Suprapubic skin (tissue), 4 donors: ENCODE measurements at regions not wholly inside any gene's neighbourhood (a gene's known extent, or its start where the extent isn't known, plus 50 kb on each side); places are given as distances from the start of the nearest gene placed in this dataset.

Source experiments
- EP300 ChIP-seq: sonication (generic); formaldehyde crosslinking; IDR thresholded peaks from one replicate; pipeline ENCODE4 v1.6.1; 2017; ENCODE audit warnings: antibody characterized with exemption
- POLR2A ChIP-seq, 2 donors: fragments of 450-650 bp; IDR thresholded peaks; one replicate each; pipeline ENCODE4 v1.6.1; 2017; ENCODE audit warnings: antibody characterized with exemption in 2 of 2, mild to moderate bottlenecking in 2 of 2, moderate library complexity in 2 of 2
- POLR2AphosphoS5 ChIP-seq, 3 donors: sonication (generic); formaldehyde crosslinking; IDR thresholded peaks; one replicate each; pipeline ENCODE4 v1.6.1; 2017; ENCODE audit warnings: antibody characterized with exemption in 3 of 3
- TF ChIP-seq, protein P1 (sequence below), 2 donors: fragments of 200-600 bp in 1 of 2; fragments of 450-650 bp in 1 of 2; sonication (generic) in 1 of 2; IDR thresholded peaks; one replicate each; pipeline ENCODE4 v1.5.1; 2016 to 2019; ENCODE audit warnings: antibody characterized with exemption in 2 of 2, mild to moderate bottlenecking in 1 of 2, moderate library complexity in 1 of 2

- TF ChIP-seq, protein P1, sequence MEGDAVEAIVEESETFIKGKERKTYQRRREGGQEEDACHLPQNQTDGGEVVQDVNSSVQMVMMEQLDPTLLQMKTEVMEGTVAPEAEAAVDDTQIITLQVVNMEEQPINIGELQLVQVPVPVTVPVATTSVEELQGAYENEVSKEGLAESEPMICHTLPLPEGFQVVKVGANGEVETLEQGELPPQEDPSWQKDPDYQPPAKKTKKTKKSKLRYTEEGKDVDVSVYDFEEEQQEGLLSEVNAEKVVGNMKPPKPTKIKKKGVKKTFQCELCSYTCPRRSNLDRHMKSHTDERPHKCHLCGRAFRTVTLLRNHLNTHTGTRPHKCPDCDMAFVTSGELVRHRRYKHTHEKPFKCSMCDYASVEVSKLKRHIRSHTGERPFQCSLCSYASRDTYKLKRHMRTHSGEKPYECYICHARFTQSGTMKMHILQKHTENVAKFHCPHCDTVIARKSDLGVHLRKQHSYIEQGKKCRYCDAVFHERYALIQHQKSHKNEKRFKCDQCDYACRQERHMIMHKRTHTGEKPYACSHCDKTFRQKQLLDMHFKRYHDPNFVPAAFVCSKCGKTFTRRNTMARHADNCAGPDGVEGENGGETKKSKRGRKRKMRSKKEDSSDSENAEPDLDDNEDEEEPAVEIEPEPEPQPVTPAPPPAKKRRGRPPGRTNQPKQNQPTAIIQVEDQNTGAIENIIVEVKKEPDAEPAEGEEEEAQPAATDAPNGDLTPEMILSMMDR (IDR thresholded peaks at IDR 0.05): no peak
- TF ChIP-seq EP300: no peak
- no peak for TF ChIP-seq POLR2A (IDR thresholded peaks at IDR 0.05)
- no peak for TF ChIP-seq POLR2AphosphoS5 (IDR thresholded peaks at IDR 0.05)
Measured at GRCh38 chr20:47427067-47427466, 70.6 kb upstream of the ZMYND8 start.
